ENCODE measurements at regions not wholly inside any gene's neighbourhood (a gene's known extent, or its start where the extent isn't known, plus 50 kb on each side); places are given as distances from the start of the nearest gene placed in this dataset.

GRCh38 chr2:226079196-226079595 is 679.7 kb downstream of the NYAP2 start:
- intact Hi-C loops (cut with DNase I): no loop called here
- DNase-seq (no peak), ATAC-seq (no peak)
- Histone ChIP-seq H3K36me3 (no peaks in the 10 kb centered on the region), H3K4me1 (peaks cover 0 to 14% (median 0%) of the 10 kb centered on the region in 9 donors), H3K27me3 (no peaks in the 10 kb centered on the region), H3K27ac (no peak overlapping the region), H3K9me3 (no peaks in the 10 kb centered on the region), H3K4me3 (no peak overlapping the region)
- no peak for TF ChIP-seq CTCF (IDR thresholded peaks at IDR 0.05)

DNA sequence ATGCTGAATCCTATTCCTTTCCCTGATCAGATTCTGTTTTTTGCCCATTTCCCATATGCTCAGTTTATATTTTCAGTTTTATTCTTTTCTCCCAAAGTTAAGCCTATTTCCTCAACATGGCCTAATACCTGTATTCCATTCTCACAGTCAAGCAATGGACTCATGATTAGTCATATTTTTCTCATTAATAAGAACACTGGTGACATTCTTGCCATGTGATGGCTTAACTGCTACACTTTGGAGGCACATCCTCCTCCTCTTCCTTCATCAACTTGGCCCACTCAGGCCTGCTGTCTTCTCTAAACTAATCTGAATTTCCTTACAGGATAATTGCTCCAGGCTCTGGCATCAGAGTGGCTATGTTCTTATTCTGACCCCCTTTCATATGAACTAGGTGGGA is 679.2 kb downstream of the NYAP2 start:
- no peaks in the 10 kb centered on the region for H3K9me3 ChIP-seq
- no peak for TF ChIP-seq CTCF (IDR thresholded peaks at IDR 0.05)
- peaks cover 0 to 14% (median 0%) of the 10 kb centered on the region in 9 donors for H3K4me1 ChIP-seq
- ATAC-seq (no peak), DNase-seq (no peak)
- intact Hi-C loops (cut with DNase I): no loop called here
- H3K27ac ChIP-seq: no peak overlapping the region
- no peaks in the 10 kb centered on the region for H3K36me3 ChIP-seq
- no peak overlapping the region for H3K4me3 ChIP-seq
- no peaks in the 10 kb centered on the region for H3K27me3 ChIP-seq

GRCh38 chr2:226077841-226078240 is 678.3 kb downstream of the NYAP2 start:
- no peaks in the 10 kb centered on the region for H3K27me3 ChIP-seq
- DNase-seq: no peak
- no peak overlapping the region for H3K27ac ChIP-seq
- no peak for ATAC-seq
- no peaks in the 10 kb centered on the region for H3K9me3 ChIP-seq
- intact Hi-C loops (cut with DNase I): no loop called here
- peaks cover 0 to 14% (median 0%) of the 10 kb centered on the region in 9 donors for H3K4me1 ChIP-seq
- TF ChIP-seq CTCF (IDR thresholded peaks at IDR 0.05): no peak
- H3K36me3 ChIP-seq: no peaks in the 10 kb centered on the region
- H3K4me3 ChIP-seq: no peak overlapping the region

GRCh38 chr2:226077031-226077430 is 677.5 kb downstream of the NYAP2 start:
- H3K9me3 ChIP-seq: no peaks in the 10 kb centered on the region
- ATAC-seq (no peak), DNase-seq (no peak)
- no peaks in the 10 kb centered on the region for H3K27me3 ChIP-seq
- H3K4me3 ChIP-seq: no peak overlapping the region
- H3K27ac ChIP-seq: no peak overlapping the region
- H3K36me3 ChIP-seq: no peaks in the 10 kb centered on the region
- intact Hi-C loops (cut with DNase I): no loop called here
- peaks cover 0 to 14% (median 0%) of the 10 kb centered on the region in 9 donors for H3K4me1 ChIP-seq
- no peak for TF ChIP-seq CTCF (IDR thresholded peaks at IDR 0.05)

GRCh38 chr2:226076529-226076928 is 677.0 kb downstream of the NYAP2 start:
- intact Hi-C loops (cut with DNase I): no loop called here
- no peak for ATAC-seq
- no peaks in the 10 kb centered on the region for H3K27me3 ChIP-seq
- no peak overlapping the region for H3K27ac ChIP-seq
- no peaks in the 10 kb centered on the region for H3K36me3 ChIP-seq
- 65 to 69% methylated on average over 1 of the region's 1 CpG for WGBS, 2 donors
- DNase-seq: no peak
- peaks cover 0 to 14% (median 0%) of the 10 kb centered on the region in 9 donors for H3K4me1 ChIP-seq
- TF ChIP-seq CTCF (IDR thresholded peaks at IDR 0.05): no peak
- H3K9me3 ChIP-seq: no peaks in the 10 kb centered on the region
- no peak overlapping the region for H3K4me3 ChIP-seq
